Panc1 (cell line): ENCODE measurements at regions not wholly inside any gene's neighbourhood (a gene's known extent, or its start where the extent isn't known, plus 50 kb on each side); places are given as distances from the start of the nearest gene placed in this dataset.

Experiments
- POLR2AphosphoS5 ChIP-seq: IDR thresholded peaks from 2 replicates; pipeline ENCODE4 v1.6.1; 2012; ENCODE audit warnings: mild to moderate bottlenecking, low read depth, low read length, moderate library complexity
- SIN3A ChIP-seq: IDR thresholded peaks from 2 replicates; pipeline ENCODE4 v1.6.1; 2012; ENCODE audit warnings: low read depth, mild to moderate bottlenecking, low read length, moderate library complexity, borderline replicate concordance; ENCODE audit not compliant: insufficient read depth
- TF ChIP-seq, protein P1 (sequence below): fragments of 450-650 bp; IDR thresholded peaks from 2 replicates; pipeline ENCODE4 v1.5.1; 2017; ENCODE audit warnings: mild to moderate bottlenecking

GRCh38 chr9:79273311-79273710 lies 298.5 kb upstream of the TLE4 start:
- no peak for TF ChIP-seq POLR2AphosphoS5
- TF ChIP-seq, protein P1, sequence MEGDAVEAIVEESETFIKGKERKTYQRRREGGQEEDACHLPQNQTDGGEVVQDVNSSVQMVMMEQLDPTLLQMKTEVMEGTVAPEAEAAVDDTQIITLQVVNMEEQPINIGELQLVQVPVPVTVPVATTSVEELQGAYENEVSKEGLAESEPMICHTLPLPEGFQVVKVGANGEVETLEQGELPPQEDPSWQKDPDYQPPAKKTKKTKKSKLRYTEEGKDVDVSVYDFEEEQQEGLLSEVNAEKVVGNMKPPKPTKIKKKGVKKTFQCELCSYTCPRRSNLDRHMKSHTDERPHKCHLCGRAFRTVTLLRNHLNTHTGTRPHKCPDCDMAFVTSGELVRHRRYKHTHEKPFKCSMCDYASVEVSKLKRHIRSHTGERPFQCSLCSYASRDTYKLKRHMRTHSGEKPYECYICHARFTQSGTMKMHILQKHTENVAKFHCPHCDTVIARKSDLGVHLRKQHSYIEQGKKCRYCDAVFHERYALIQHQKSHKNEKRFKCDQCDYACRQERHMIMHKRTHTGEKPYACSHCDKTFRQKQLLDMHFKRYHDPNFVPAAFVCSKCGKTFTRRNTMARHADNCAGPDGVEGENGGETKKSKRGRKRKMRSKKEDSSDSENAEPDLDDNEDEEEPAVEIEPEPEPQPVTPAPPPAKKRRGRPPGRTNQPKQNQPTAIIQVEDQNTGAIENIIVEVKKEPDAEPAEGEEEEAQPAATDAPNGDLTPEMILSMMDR: no peak
- no peak for TF ChIP-seq SIN3A
